SK-N-SH (cell line): ENCODE measurements at regions not wholly inside any gene's neighbourhood (a gene's known extent, or its start where the extent isn't known, plus 50 kb on each side); places are given as distances from the start of the nearest gene placed in this dataset.

ENCODE experiments used
- CTCF ChIA-PET: fragments of 300-600, 350-600 bp; formaldehyde crosslinking; extraction: SDS; loops from one replicate; lab custom pipeline; 2021; lab: Yijun Ruan, JAX
- POLR2A ChIA-PET: fragments of 350-600 bp; sonication (Branson Sonifier 250); formaldehyde crosslinking; extraction: SDS; loops from one replicate; lab custom pipeline; 2020; ENCODE audit warnings: antibody characterized with exemption, inconsistent platforms; lab: Yijun Ruan, JAX
- DNase-seq: peaks from one replicate; pipeline ENCODE4 v3.0.0; 2012
- H2AFZ ChIP-seq: fragments of 200-600 bp; sonication (generic); 2 replicates; pipeline ENCODE4 v1.8.1; 2016; ENCODE audit warnings: antibody characterized with exemption, mild to moderate bottlenecking, low read depth
- H3F3A ChIP-seq: fragments of 200-600 bp; sonication (generic); replicated peaks from 2 replicates; pipeline ENCODE3; 2016; ENCODE audit warnings: antibody characterized with exemption, mild to moderate bottlenecking; ENCODE audit not compliant: insufficient read depth
- H3K27ac ChIP-seq, 2 experiments: fragments of 200-500 bp in 1 of 2; fragments of 200-600 bp in 1 of 2; sonication (Bioruptor generic) in 1 of 2; sonication (generic), shearing (Covaris generic) in 1 of 2; 2 replicates each; pipeline versions ENCODE4 v1.5.1 to v1.6.1; 2014 to 2016; ENCODE audit warnings: low read depth in 2 of 2, inconsistent platforms in 1 of 2, low read length in 1 of 2, mild to moderate bottlenecking in 1 of 2, mixed read lengths in 1 of 2
- H3K27me3 ChIP-seq: fragments of 200-600 bp; sonication (generic), shearing (Covaris generic); 2 replicates; pipeline ENCODE4 v1.6.1; 2016; ENCODE audit warnings: mixed run types; ENCODE audit not compliant: insufficient read depth
- H3K36me3 ChIP-seq, 2 experiments: fragments of 200-500 bp in 1 of 2; fragments of 200-600 bp in 1 of 2; sonication (Bioruptor generic) in 1 of 2; sonication (generic) in 1 of 2; replicated peaks in 1 of 2; 2 replicates each; pipeline versions ENCODE3 to v1.5.1; 2014 to 2016; ENCODE audit warnings: low read length in 1 of 2, mild to moderate bottlenecking in 1 of 2; ENCODE audit not compliant: insufficient read depth in 2 of 2, control insufficient read depth in 1 of 2
- H3K4me1 ChIP-seq, 2 experiments: fragments of 200-500 bp in 1 of 2; fragments of 200-600 bp in 1 of 2; sonication (Bioruptor generic) in 1 of 2; sonication (generic), shearing (Covaris generic) in 1 of 2; 2 replicates each; pipeline versions ENCODE4 v1.5.1 to v1.6.1; 2014 to 2016; ENCODE audit warnings: low read depth in 1 of 2, low read length in 1 of 2, mixed run types in 1 of 2; ENCODE audit not compliant: insufficient read depth in 2 of 2, control insufficient read depth in 1 of 2
- H3K4me2 ChIP-seq: fragments of 200-600 bp; sonication (generic), shearing (Covaris generic); 2 replicates; pipeline ENCODE4 v1.6.1; 2017; ENCODE audit warnings: mixed run types
- H3K4me3 ChIP-seq, 2 experiments: fragments of 200-500 bp in 1 of 2; fragments of 200-600 bp in 1 of 2; sonication (Bioruptor generic) in 1 of 2; sonication (generic), shearing (Covaris generic) in 1 of 2; 2 replicates each; pipeline versions ENCODE4 v1.5.1 to v1.8.1; 2014 to 2016; ENCODE audit warnings: low read depth in 2 of 2, inconsistent platforms in 1 of 2, low read length in 1 of 2, mild to moderate bottlenecking in 1 of 2, mixed read lengths in 1 of 2, moderate library complexity in 1 of 2
- H3K79me2 ChIP-seq: fragments of 200-600 bp; sonication (generic); 2 replicates; pipeline ENCODE4 v1.8.1; 2017; ENCODE audit warnings: mild to moderate bottlenecking; ENCODE audit not compliant: insufficient read depth
- H3K9ac ChIP-seq: fragments of 200-600 bp; sonication (generic); 2 replicates; pipeline ENCODE4 v1.6.1; 2017; ENCODE audit warnings: mixed run types
- H3K9me2 ChIP-seq: fragments of 200-600 bp; sonication (generic); 2 replicates; pipeline ENCODE4 v1.6.1; 2017; ENCODE audit warnings: mixed run types
- H3K9me3 ChIP-seq: fragments of 200-600 bp; sonication (generic); 2 replicates; pipeline ENCODE4 v1.6.1; 2017; ENCODE audit warnings: mixed run types, mild to moderate bottlenecking, moderate library complexity
- H4K20me1 ChIP-seq: fragments of 200-600 bp; sonication (generic); 2 replicates; pipeline ENCODE4 v1.6.1; 2017; ENCODE audit warnings: mild to moderate bottlenecking, mixed run types; ENCODE audit not compliant: insufficient read depth
- CHD2 ChIP-seq: fragments of 150-350 bp; IDR thresholded peaks from 2 replicates; pipeline ENCODE4 v1.6.1; 2018; ENCODE audit warnings: low read length; ENCODE audit not compliant: partially characterized antibody
- ELF1 ChIP-seq: IDR thresholded peaks from 2 replicates; pipeline ENCODE4 v1.4.0; 2012
- EP300 ChIP-seq, 2 experiments: IDR thresholded peaks; 2 replicates each; pipeline versions ENCODE4 v1.4.0 to v1.6.1; 2012; ENCODE audit warnings: borderline replicate concordance in 1 of 2, low read depth in 1 of 2, low read length in 1 of 2
- EZH2phosphoT487 ChIP-seq: fragments of 200-600 bp; sonication (generic); IDR thresholded peaks from 2 replicates; pipeline ENCODE4 v1.6.1; 2017; ENCODE audit warnings: low read depth, mixed run types, mild to moderate bottlenecking, antibody characterized with exemption, moderate library complexity, borderline replicate concordance
- FOXM1 ChIP-seq: IDR thresholded peaks from 2 replicates; pipeline ENCODE4 v1.4.0; 2012; ENCODE audit warnings: low read depth, mild to moderate bottlenecking
- GATA2 ChIP-seq: sonication (generic); formaldehyde crosslinking; IDR thresholded peaks from 2 replicates; pipeline ENCODE4 v1.5.0; 2020; ENCODE audit warnings: mild to moderate bottlenecking, missing genetic modification reagents
- MEF2A ChIP-seq: IDR thresholded peaks from 2 replicates; pipeline ENCODE4 v1.4.0; 2012; ENCODE audit warnings: low read depth, borderline replicate concordance
- MXI1 ChIP-seq: IDR thresholded peaks from 2 replicates; pipeline ENCODE4 v1.6.1; 2012; ENCODE audit warnings: mild to moderate bottlenecking, low read depth, low read length, improper control_type of control experiment
- POLR2AphosphoS5 ChIP-seq: IDR thresholded peaks from 2 replicates; pipeline ENCODE4 v1.6.1; 2012; ENCODE audit warnings: low read depth, low read length
- REST ChIP-seq: IDR thresholded peaks from 2 replicates; pipeline ENCODE4 v1.6.1; 2012; ENCODE audit warnings: mild to moderate bottlenecking, low read depth, low read length, moderate library complexity
- RFX5 ChIP-seq: IDR thresholded peaks from 2 replicates; pipeline ENCODE4 v1.6.1; 2012; ENCODE audit warnings: mild to moderate bottlenecking, improper control_type of control experiment, low read length
- TEAD4 ChIP-seq: IDR thresholded peaks from 2 replicates; pipeline ENCODE4 v1.4.0; 2012; ENCODE audit warnings: mild to moderate bottlenecking, borderline replicate concordance; ENCODE audit not compliant: insufficient read depth
- USF2 ChIP-seq: fragments of 150-350 bp; IDR thresholded peaks from 2 replicates; pipeline ENCODE4 v1.6.1; 2017; ENCODE audit warnings: antibody characterized with exemption, low read length, low read depth, borderline replicate concordance
- YY1 ChIP-seq: IDR thresholded peaks from 2 replicates; pipeline ENCODE4 v1.4.0; 2012; ENCODE audit warnings: low read depth, mild to moderate bottlenecking
- ZBTB33 ChIP-seq: IDR thresholded peaks from 2 replicates; pipeline ENCODE4 v1.4.0; 2012; ENCODE audit warnings: low read depth, borderline replicate concordance

- Histone ChIP-seq H3K4me2 (no peak overlapping the region), H3K36me3 (no peaks in the 10 kb centered on the region), H3K4me3 (no peak overlapping the region), H2AFZ (no peak overlapping the region), H3K27me3 (no peaks in the 10 kb centered on the region), H3K79me2 (no peaks in the 10 kb centered on the region), H3K27ac (peak overlapping the region in 1 of 2 experiments; percentile 2; a peak in 1 of 4 replicates), H4K20me1 (no peaks in the 10 kb centered on the region), H3K9ac (no peak overlapping the region), H3F3A (peaks cover 10% of the 10 kb centered on the region), H3K4me1 (no peaks in the 10 kb centered on the region; a peak in 2 of 4 replicates), H3K9me3 (no peaks in the 10 kb centered on the region), H3K9me2 (no peaks in the 10 kb centered on the region)
- TF ChIP-seq RFX5 (no peak), ELF1 (no peak), TEAD4 (no peak), CHD2 (no peak), EP300 (IDR thresholded peaks at IDR 0.05; ENCODE audit: borderline replicate concordance in 1 of 2, low read depth in 1 of 2, low read length in 1 of 2) (no peak), ZBTB33 (no peak), GATA2 (CRISPR knock-in tag) (no peak), FOXM1 (no peak), REST (no peak), MXI1 (no peak), YY1 (no peak), MEF2A (no peak), POLR2AphosphoS5 (no peak), USF2 (no peak), EZH2phosphoT487 (no peak)
- CTCF ChIA-PET = interaction anchor here (1.2 kb wide), 1 partner anchor 9 kb away, joined by 3 read pairs; no protein-coding TSS in a partner anchor
- DNase-seq = no peak
- POLR2A ChIA-PET = no interaction called here
Measured at GRCh38 chr21:27220416-27220815, 253.5 kb upstream of the ADAMTS5 start.
